WTC11 (cell line): ENCODE measurements at regions not wholly inside any gene's neighbourhood (a gene's known extent, or its start where the extent isn't known, plus 50 kb on each side); places are given as distances from the start of the nearest gene placed in this dataset.
A peak's percentile ranks its signal among the peaks of the same experiment; 100 is the strongest.

Experiments
- ATAC-seq: fragments of 200-7000 bp; cut with Tn5 transposase; 2 replicates; pipeline ENCODE4 v1.10.0; 2021; ENCODE audit warnings: mild to moderate bottlenecking, moderate library complexity
- CTCF ChIA-PET: fragments of 300-600 bp; sonication (Branson Sonifier 250); formaldehyde crosslinking; loops from one replicate; lab custom pipeline; 2021; ENCODE audit warnings: antibody characterized with exemption; lab: Charles Lee
- POLR2A ChIA-PET: fragments of 350-600 bp; sonication (Branson Sonifier 250); formaldehyde crosslinking; loops from one replicate; lab custom pipeline; 2021; ENCODE audit warnings: antibody characterized with exemption; lab: Charles Lee
- DNase-seq: peaks from one replicate; pipeline ENCODE4 v3.0.0; 2021; ENCODE audit warnings: low spot score
- H3K27ac Mint-ChIP-seq: 2 replicates; pipeline ENCODE4 v1.8.0; 2021; ENCODE audit warnings: mixed read lengths
- H3K27me3 Mint-ChIP-seq: 2 replicates; pipeline ENCODE4 v1.8.0; 2021; ENCODE audit warnings: low read depth, mild to moderate bottlenecking, moderate library complexity, mixed read lengths
- H3K36me3 Mint-ChIP-seq: 2 replicates; pipeline ENCODE4 v1.8.0; 2021; ENCODE audit warnings: mixed read lengths
- H3K4me1 Mint-ChIP-seq: 2 replicates; pipeline ENCODE4 v1.8.0; 2022; ENCODE audit warnings: mixed read lengths
- H3K4me3 Mint-ChIP-seq: 2 replicates; pipeline ENCODE4 v1.8.0; 2021; ENCODE audit warnings: mild to moderate bottlenecking, moderate library complexity, mixed read lengths
- H3K9me3 Mint-ChIP-seq: 2 replicates; pipeline ENCODE4 v1.8.0; 2021; ENCODE audit warnings: mixed read lengths
- AR ChIP-seq: fragments of 250-450 bp; sonication (Bioruptor Pico); IDR thresholded peaks from 2 replicates; pipeline ENCODE4 v1.9.0; 2021; ENCODE audit warnings: mild to moderate bottlenecking
- ATF3 ChIP-seq: sonication (generic); formaldehyde crosslinking; conservative IDR thresholded peaks from 2 replicates; pipeline ENCODE4 v1.8.1; 2022; ENCODE audit warnings: mild to moderate bottlenecking, missing genetic modification reagents
- CTCF ChIP-seq: fragments of 200-600 bp; IDR thresholded peaks from 2 replicates; pipeline ENCODE4 v1.8.0; 2022; ENCODE audit warnings: antibody characterized with exemption
- EMX1 ChIP-seq: fragments of 250-450 bp; sonication (Bioruptor Pico); IDR thresholded peaks from 2 replicates; pipeline ENCODE4 v1.8.0; 2021; ENCODE audit warnings: mild to moderate bottlenecking
- GABPB1 ChIP-seq: sonication (generic); formaldehyde crosslinking; IDR thresholded peaks from 2 replicates; pipeline ENCODE4 v1.8.1; 2023; ENCODE audit warnings: mild to moderate bottlenecking, missing genetic modification reagents
- GTF2I ChIP-seq: fragments of 250-450 bp; sonication (Bioruptor Pico); conservative IDR thresholded peaks from 2 replicates; pipeline ENCODE4 v1.4.0; 2021; ENCODE audit warnings: mild to moderate bottlenecking
- HMGA2 ChIP-seq: fragments of 250-450 bp; sonication (Bioruptor Pico); IDR thresholded peaks from 2 replicates; pipeline ENCODE4 v1.4.0; 2021; ENCODE audit warnings: mild to moderate bottlenecking, moderate library complexity
- KAT7 ChIP-seq: sonication (generic); formaldehyde crosslinking; IDR thresholded peaks from 2 replicates; pipeline ENCODE4 v1.8.1; 2023; ENCODE audit warnings: missing genetic modification reagents, mild to moderate bottlenecking, borderline replicate concordance
- NR2C2 ChIP-seq: sonication (generic); formaldehyde crosslinking; IDR thresholded peaks from 2 replicates; pipeline ENCODE4 v1.8.0; 2022; ENCODE audit warnings: mild to moderate bottlenecking, missing genetic modification reagents
- SMAD3 ChIP-seq: sonication (generic); formaldehyde crosslinking; IDR thresholded peaks from 2 replicates; pipeline ENCODE4 v1.8.0; 2022; ENCODE audit warnings: missing genetic modification reagents, mild to moderate bottlenecking, borderline replicate concordance
- SP1 ChIP-seq: sonication (generic); formaldehyde crosslinking; conservative IDR thresholded peaks from 2 replicates; pipeline ENCODE4 v1.8.1; 2022; ENCODE audit warnings: missing genetic modification reagents
- TEAD1 ChIP-seq: sonication (generic); formaldehyde crosslinking; IDR thresholded peaks from 2 replicates; pipeline ENCODE4 v1.8.0; 2022; ENCODE audit warnings: mild to moderate bottlenecking, missing genetic modification reagents
- ZNF219 ChIP-seq: sonication (generic); formaldehyde crosslinking; IDR thresholded peaks from 2 replicates; pipeline ENCODE4 v1.8.0; 2023; ENCODE audit warnings: missing genetic modification reagents, mild to moderate bottlenecking, borderline replicate concordance
- ZNF263 ChIP-seq: sonication (generic); formaldehyde crosslinking; IDR thresholded peaks from 2 replicates; pipeline ENCODE4 v1.8.1; 2022; ENCODE audit warnings: low read depth, mild to moderate bottlenecking, moderate library complexity, missing genetic modification reagents
- TF ChIP-seq, protein P1 (sequence below): sonication (generic); formaldehyde crosslinking; IDR thresholded peaks from 2 replicates; pipeline ENCODE4 v1.8.0; 2022; ENCODE audit warnings: missing genetic modification reagents
- TF ChIP-seq, protein P2 (sequence below): sonication (generic); formaldehyde crosslinking; IDR thresholded peaks from 2 replicates; pipeline ENCODE4 v1.8.1; 2023; ENCODE audit warnings: mild to moderate bottlenecking, missing genetic modification reagents, moderate library complexity
- TF ChIP-seq, protein P3 (sequence below): fragments of 250-450 bp; sonication (Bioruptor Pico); IDR thresholded peaks from 2 replicates; pipeline ENCODE4 v2.1.2; 2022; ENCODE audit warnings: mild to moderate bottlenecking, moderate library complexity

DNA sequence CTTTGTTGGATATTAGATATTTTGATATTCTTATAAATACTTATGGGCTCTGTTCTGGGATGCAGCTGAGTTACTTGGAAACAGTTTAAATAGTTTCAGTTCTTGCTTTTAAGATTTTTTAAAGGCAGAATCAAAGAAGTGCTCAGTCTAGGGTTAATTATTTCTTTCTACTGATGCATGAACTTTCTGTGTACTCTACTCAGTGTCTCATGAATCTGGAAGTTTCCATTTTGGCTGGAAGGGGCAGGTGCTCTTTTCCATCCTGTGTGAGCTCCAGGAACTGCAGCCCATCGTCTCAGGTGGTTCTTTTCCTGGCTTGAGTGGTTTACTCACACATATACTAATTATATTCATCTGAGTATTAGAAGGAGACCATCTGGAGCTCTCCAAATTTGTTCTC, 61.1 kb upstream of the CPHXL start:
- Mint-ChIP-seq H3K4me3 (no peak overlapping the region), H3K36me3 (0 out of 2 replicates have a peak, but pooled peaks cover 3% of the 10 kb centered on the region), H3K4me1 (no peaks in the 10 kb centered on the region), H3K27ac (no peak overlapping the region), H3K27me3 (peaks cover 10% of the 10 kb centered on the region), H3K9me3 (peaks cover 39% of the 10 kb centered on the region)
- TF ChIP-seq AR (no peak), TEAD1 (CRISPR knock-in tag) (no peak), GTF2I (CRISPR knock-in tag) (no peak), KAT7 (CRISPR knock-in tag) (no peak)
- ATAC-seq (no peak), DNase-seq (no peak)
- ChIA-PET POLR2A (no interaction called here), CTCF (no interaction called here)

- ATAC-seq = peak; percentile 46
- Mint-ChIP-seq H3K4me3 (no peak overlapping the region), H3K36me3 (0 out of 2 replicates have a peak, but pooled peaks cover 3% of the 10 kb centered on the region), H3K27ac (no peak overlapping the region), H3K9me3 (peaks cover 34% of the 10 kb centered on the region), H3K4me1 (no peaks in the 10 kb centered on the region), H3K27me3 (peaks cover 8% of the 10 kb centered on the region)
- TF ChIP-seq, protein P1, sequence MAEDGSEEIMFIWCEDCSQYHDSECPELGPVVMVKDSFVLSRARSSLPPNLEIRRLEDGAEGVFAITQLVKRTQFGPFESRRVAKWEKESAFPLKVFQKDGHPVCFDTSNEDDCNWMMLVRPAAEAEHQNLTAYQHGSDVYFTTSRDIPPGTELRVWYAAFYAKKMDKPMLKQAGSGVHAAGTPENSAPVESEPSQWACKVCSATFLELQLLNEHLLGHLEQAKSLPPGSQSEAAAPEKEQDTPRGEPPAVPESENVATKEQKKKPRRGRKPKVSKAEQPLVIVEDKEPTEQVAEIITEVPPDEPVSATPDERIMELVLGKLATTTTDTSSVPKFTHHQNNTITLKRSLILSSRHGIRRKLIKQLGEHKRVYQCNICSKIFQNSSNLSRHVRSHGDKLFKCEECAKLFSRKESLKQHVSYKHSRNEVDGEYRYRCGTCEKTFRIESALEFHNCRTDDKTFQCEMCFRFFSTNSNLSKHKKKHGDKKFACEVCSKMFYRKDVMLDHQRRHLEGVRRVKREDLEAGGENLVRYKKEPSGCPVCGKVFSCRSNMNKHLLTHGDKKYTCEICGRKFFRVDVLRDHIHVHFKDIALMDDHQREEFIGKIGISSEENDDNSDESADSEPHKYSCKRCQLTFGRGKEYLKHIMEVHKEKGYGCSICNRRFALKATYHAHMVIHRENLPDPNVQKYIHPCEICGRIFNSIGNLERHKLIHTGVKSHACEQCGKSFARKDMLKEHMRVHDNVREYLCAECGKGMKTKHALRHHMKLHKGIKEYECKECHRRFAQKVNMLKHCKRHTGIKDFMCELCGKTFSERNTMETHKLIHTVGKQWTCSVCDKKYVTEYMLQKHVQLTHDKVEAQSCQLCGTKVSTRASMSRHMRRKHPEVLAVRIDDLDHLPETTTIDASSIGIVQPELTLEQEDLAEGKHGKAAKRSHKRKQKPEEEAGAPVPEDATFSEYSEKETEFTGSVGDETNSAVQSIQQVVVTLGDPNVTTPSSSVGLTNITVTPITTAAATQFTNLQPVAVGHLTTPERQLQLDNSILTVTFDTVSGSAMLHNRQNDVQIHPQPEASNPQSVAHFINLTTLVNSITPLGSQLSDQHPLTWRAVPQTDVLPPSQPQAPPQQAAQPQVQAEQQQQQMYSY (CRISPR knock-in tag) = no peak
- TF ChIP-seq CTCF = peak; percentile 67
- TF ChIP-seq, protein P2, sequence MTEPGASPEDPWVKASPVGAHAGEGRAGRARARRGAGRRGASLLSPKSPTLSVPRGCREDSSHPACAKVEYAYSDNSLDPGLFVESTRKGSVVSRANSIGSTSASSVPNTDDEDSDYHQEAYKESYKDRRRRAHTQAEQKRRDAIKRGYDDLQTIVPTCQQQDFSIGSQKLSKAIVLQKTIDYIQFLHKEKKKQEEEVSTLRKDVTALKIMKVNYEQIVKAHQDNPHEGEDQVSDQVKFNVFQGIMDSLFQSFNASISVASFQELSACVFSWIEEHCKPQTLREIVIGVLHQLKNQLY = no peak
- no peak for TF ChIP-seq GABPB1 (CRISPR knock-in tag)
- DNase-seq = no peak
- ChIA-PET POLR2A (no interaction called here), CTCF (interaction anchor here (0.6 to 0.8 kb wide), 2 partner anchors 105 to 147 kb away, joined by 3 read pairs; no protein-coding TSS in a partner anchor)
Measured at GRCh38 chr16:75789237-75789636, 62.9 kb upstream of the CPHXL start.

DNA sequence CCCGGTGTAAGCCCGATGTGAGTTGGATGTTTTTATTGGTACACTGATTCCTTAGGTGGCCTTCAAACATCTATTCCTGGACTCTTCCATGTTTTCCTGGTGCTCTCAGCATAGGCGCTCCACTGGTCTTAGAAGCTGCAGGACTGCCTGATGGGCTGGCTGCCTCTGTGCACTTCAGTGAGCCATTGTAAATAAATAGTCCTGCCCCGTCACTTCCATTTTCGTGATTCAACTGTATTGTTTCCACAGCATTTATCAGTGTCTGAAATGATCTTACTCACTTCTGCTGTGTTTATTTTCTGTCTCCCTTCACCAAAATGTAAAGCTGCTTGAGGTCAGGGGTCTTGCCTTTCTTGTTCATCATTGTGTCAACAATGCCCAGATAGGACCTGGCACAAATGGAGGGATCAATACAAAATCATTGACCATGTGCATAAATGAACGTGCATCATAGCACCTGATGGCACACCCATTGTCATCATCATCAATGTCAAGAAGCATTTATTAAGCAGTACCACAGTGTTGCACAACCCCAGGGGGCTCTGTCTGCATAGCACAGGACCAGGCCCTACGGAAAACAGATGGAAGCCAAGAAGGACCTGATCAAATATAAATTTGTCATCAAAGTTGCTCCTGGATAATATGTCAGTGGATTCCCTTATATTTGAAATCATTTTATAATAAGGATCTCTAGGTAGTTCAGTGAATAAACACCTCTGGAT, 66.6 kb upstream of the CPHXL start:
- ATAC-seq (no peak), DNase-seq (no peak)
- 0 out of 2 replicates have a peak, but pooled peaks cover 3% of the 10 kb centered on the region for H3K36me3 Mint-ChIP-seq
- ChIA-PET CTCF (no interaction called here), POLR2A (no interaction called here)
- H3K27ac Mint-ChIP-seq = no peak overlapping the region
- H3K4me3 Mint-ChIP-seq = no peak overlapping the region
- H3K27me3 Mint-ChIP-seq = peaks cover 14% of the 10 kb centered on the region
- H3K9me3 Mint-ChIP-seq = peaks cover 40% of the 10 kb centered on the region
- no peaks in the 10 kb centered on the region for H3K4me1 Mint-ChIP-seq
- TF ChIP-seq HMGA2 (CRISPR knock-in tag) = no peak
- no peak for TF ChIP-seq GABPB1 (CRISPR knock-in tag)
- TF ChIP-seq, protein P3, sequence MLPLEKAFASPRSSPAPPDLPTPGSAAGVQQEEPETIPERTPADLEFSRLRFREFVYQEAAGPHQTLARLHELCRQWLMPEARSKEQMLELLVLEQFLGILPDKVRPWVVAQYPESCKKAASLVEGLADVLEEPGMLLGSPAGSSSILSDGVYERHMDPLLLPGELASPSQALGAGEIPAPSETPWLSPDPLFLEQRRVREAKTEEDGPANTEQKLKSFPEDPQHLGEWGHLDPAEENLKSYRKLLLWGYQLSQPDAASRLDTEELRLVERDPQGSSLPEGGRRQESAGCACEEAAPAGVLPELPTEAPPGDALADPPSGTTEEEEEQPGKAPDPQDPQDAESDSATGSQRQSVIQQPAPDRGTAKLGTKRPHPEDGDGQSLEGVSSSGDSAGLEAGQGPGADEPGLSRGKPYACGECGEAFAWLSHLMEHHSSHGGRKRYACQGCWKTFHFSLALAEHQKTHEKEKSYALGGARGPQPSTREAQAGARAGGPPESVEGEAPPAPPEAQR = no peak
- TF ChIP-seq ZNF263 (CRISPR knock-in tag) = no peak
- no peak for TF ChIP-seq NR2C2 (CRISPR knock-in tag)
- TF ChIP-seq KAT7 (CRISPR knock-in tag) = no peak
- TF ChIP-seq SMAD3 (CRISPR knock-in tag) = no peak
- no peak for TF ChIP-seq ZNF219 (CRISPR knock-in tag)
- no peak for TF ChIP-seq SP1 (CRISPR knock-in tag)
- no peak for TF ChIP-seq ATF3
- TF ChIP-seq EMX1 (CRISPR knock-in tag) = no peak
